IMR-90 (cell line): ENCODE measurements at regions not wholly inside any gene's neighbourhood (a gene's known extent, or its start where the extent isn't known, plus 50 kb on each side); places are given as distances from the start of the nearest gene placed in this dataset.

Source experiments
- ATAC-seq: fragments of 200-7000 bp; cut with Tn5 transposase; 2 replicates; pipeline ENCODE4 v1.9.1; 2020; ENCODE audit warnings: low read depth, mild to moderate bottlenecking, moderate library complexity
- BruUV-seq: library from RNA; stranded (reverse); fragments of 400-500 nt; replicated peaks from 2 replicates; lab custom pipeline; 2021; lab: Mats Ljungman, UMichigan
- CTCF ChIA-PET: fragments of 300-600 bp; formaldehyde crosslinking; extraction: SDS; loops from one replicate; lab custom pipeline; 2021; ENCODE audit warnings: antibody characterized with exemption; lab: Yijun Ruan, JAX
- POLR2A ChIA-PET: fragments of 300-600 bp; sonication (Branson Sonifier 250); formaldehyde crosslinking; loops from one replicate; lab custom pipeline; 2022; ENCODE audit warnings: antibody characterized with exemption; ENCODE audit not compliant: unreplicated experiment; lab: Charles Lee
- DNase-seq: peaks from one replicate; pipeline ENCODE4 v3.0.0; 2013
- H2AFZ ChIP-seq: replicated peaks from 2 replicates; pipeline ENCODE3; 2013; ENCODE audit warnings: low read length, mild to moderate bottlenecking; ENCODE audit not compliant: poor library complexity
- H2AK5ac ChIP-seq: 2 replicates; pipeline ENCODE4 v1.6.1; 2013; ENCODE audit warnings: low read depth, low read length, inconsistent platforms
- H2AK9ac ChIP-seq: replicated peaks from 2 replicates; pipeline ENCODE3; 2013; ENCODE audit warnings: mild to moderate bottlenecking, low read depth, low read length, moderate library complexity; ENCODE audit not compliant: poor library complexity
- H2BK120ac ChIP-seq: 2 replicates; pipeline ENCODE4 v1.6.1; 2013; ENCODE audit warnings: low read depth, low read length, inconsistent platforms
- H2BK15ac ChIP-seq: 3 replicates; pipeline ENCODE4 v1.6.1; 2013; ENCODE audit warnings: low read depth, low read length, inconsistent platforms
- H2BK20ac ChIP-seq: 2 replicates; pipeline ENCODE4 v1.6.1; 2013; ENCODE audit warnings: low read depth, mild to moderate bottlenecking, inconsistent platforms, low read length, moderate library complexity
- H2BK5ac ChIP-seq: 2 replicates; pipeline ENCODE4 v1.6.1; 2013; ENCODE audit warnings: mild to moderate bottlenecking, low read depth, low read length, inconsistent platforms; ENCODE audit not compliant: poor library complexity, severe bottlenecking
- H3K14ac ChIP-seq: replicated peaks from 2 replicates; pipeline ENCODE4 v1.6.1; 2013; ENCODE audit warnings: low read depth, low read length, inconsistent platforms
- H3K18ac ChIP-seq: 2 replicates; pipeline ENCODE4 v1.6.1; 2013; ENCODE audit warnings: low read depth, low read length, control low read depth
- H3K23ac ChIP-seq: 2 replicates; pipeline ENCODE4 v1.6.1; 2013; ENCODE audit warnings: low read depth, low read length, inconsistent platforms
- H3K27ac ChIP-seq: 2 replicates; pipeline ENCODE4 v1.5.1; 2013; ENCODE audit warnings: mild to moderate bottlenecking, control low read depth, low read length; ENCODE audit not compliant: insufficient read depth
- H3K27me3 ChIP-seq: 2 replicates; pipeline ENCODE4 v1.6.1; 2013; ENCODE audit warnings: low read length; ENCODE audit not compliant: control insufficient read depth, insufficient read depth
- H3K36me3 ChIP-seq: 2 replicates; pipeline ENCODE4 v1.6.1; 2013; ENCODE audit warnings: low read length, mixed read lengths; ENCODE audit not compliant: control insufficient read depth, insufficient read depth
- H3K4ac ChIP-seq: 2 replicates; pipeline ENCODE4 v1.6.1; 2013; ENCODE audit warnings: low read depth, low read length, inconsistent platforms
- H3K4me1 ChIP-seq: 2 replicates; pipeline ENCODE4 v1.6.1; 2013; ENCODE audit warnings: low read length, mixed read lengths; ENCODE audit not compliant: control insufficient read depth, insufficient read depth
- H3K4me2 ChIP-seq: 2 replicates; pipeline ENCODE4 v1.6.1; 2013; ENCODE audit warnings: low read depth, mild to moderate bottlenecking, control low read depth, low read length, moderate library complexity
- H3K4me3 ChIP-seq: 2 replicates; pipeline ENCODE4 v1.5.1; 2013; ENCODE audit warnings: low read depth, mild to moderate bottlenecking, control low read depth, low read length, moderate library complexity; ENCODE audit not compliant: insufficient read depth
- H3K56ac ChIP-seq: 2 replicates; pipeline ENCODE4 v1.6.1; 2013; ENCODE audit warnings: low read length, inconsistent platforms; ENCODE audit not compliant: insufficient read depth; ENCODE audit errors: extremely low read depth
- H3K79me1 ChIP-seq, 2 experiments: 2 replicates each; pipeline ENCODE4 v1.6.1; 2013; ENCODE audit warnings: low read length in 2 of 2, inconsistent platforms in 1 of 2, low read depth in 1 of 2
- H3K9ac ChIP-seq: 2 replicates; pipeline ENCODE4 v1.6.1; 2013; ENCODE audit warnings: low read depth, low read length, control low read depth
- H3K9me1 ChIP-seq: 2 replicates; pipeline ENCODE4 v1.6.1; 2013; ENCODE audit warnings: low read length, inconsistent platforms; ENCODE audit not compliant: insufficient read depth
- H3K9me3 ChIP-seq: 2 replicates; pipeline ENCODE4 v1.6.1; 2013; ENCODE audit warnings: low read length; ENCODE audit not compliant: control insufficient read depth, insufficient read depth
- H4K20me1 ChIP-seq: 2 replicates; pipeline ENCODE4 v1.6.1; 2013; ENCODE audit warnings: low read length, inconsistent platforms; ENCODE audit not compliant: insufficient read depth
- H4K5ac ChIP-seq: 2 replicates; pipeline ENCODE4 v1.6.1; 2013; ENCODE audit warnings: mild to moderate bottlenecking, low read depth, low read length, control low read depth
- H4K8ac ChIP-seq, 2 experiments: 2 replicates each; pipeline ENCODE4 v1.6.1; 2013; ENCODE audit warnings: low read depth in 2 of 2, low read length in 2 of 2, control low read depth in 1 of 2, inconsistent platforms in 1 of 2
- H4K91ac ChIP-seq: 2 replicates; pipeline ENCODE4 v1.6.1; 2013; ENCODE audit warnings: low read depth, low read length, inconsistent platforms; ENCODE audit not compliant: insufficient read depth
- BHLHE40 ChIP-seq: fragments of 150-350 bp; IDR thresholded peaks from 2 replicates; pipeline ENCODE4 v1.6.1; 2016; ENCODE audit warnings: mild to moderate bottlenecking, low read depth, low read length
- CHD1 ChIP-seq: IDR thresholded peaks from 2 replicates; pipeline ENCODE4 v1.6.1; 2012; ENCODE audit warnings: low read depth, low read length, improper control_type of control experiment
- FOS ChIP-seq: fragments of 150-350 bp; IDR thresholded peaks from 2 replicates; pipeline ENCODE4 v1.6.1; 2016; ENCODE audit warnings: low read depth, low read length
- NFE2L2 ChIP-seq: fragments of 150-350 bp; IDR thresholded peaks from 2 replicates; pipeline ENCODE4 v1.6.1; 2016; ENCODE audit warnings: low read depth, mild to moderate bottlenecking, low read length
- POLR2A ChIP-seq: IDR thresholded peaks from 2 replicates; pipeline ENCODE4 v1.6.1; 2012; ENCODE audit warnings: mild to moderate bottlenecking, low read depth, low read length
- RAD21 ChIP-seq: IDR thresholded peaks from 2 replicates; pipeline ENCODE4 v1.6.1; 2012; ENCODE audit warnings: low read length, improper control_type of control experiment
- RFX5 ChIP-seq: IDR thresholded peaks from 2 replicates; pipeline ENCODE4 v1.8.0; 2012; ENCODE audit warnings: low read depth, mild to moderate bottlenecking, low read length, moderate library complexity
- WGBS, 2 experiments: methylation state at CpG; one replicate each; pipeline versions ENCODE4 v1.1.5 to v1.1.7; 2013; ENCODE audit warnings: missing lambda C conversion rate in 2 of 2; ENCODE audit not compliant: insufficient read length in 1 of 2; ENCODE audit errors: extremely low coverage in 2 of 2; 5-methylcytosine and 5-hydroxymethylcytosine counted together
- dilution Hi-C: fragments of 300-500 bp; cut with HindIII; formaldehyde crosslinking; loops from one replicate; pipeline ENCODE4 v1.14.3; 2018; ENCODE audit warnings: low sequenced_read_pairs; ENCODE audit not compliant: unreplicated experiment
- in situ Hi-C: fragments of 300-500 bp; cut with MboI; formaldehyde crosslinking; loops from 3 replicates; pipeline ENCODE4 v1.14.3; 2019; ENCODE audit warnings: low sequenced_read_pairs, inconsistent platforms, mixed read lengths
- intact Hi-C: fragments of 100-400 bp; cut with micrococcal nuclease; formaldehyde crosslinking; loops from 2 replicates; pipeline ENCODE4 v1.10.0; 2022

DNA sequence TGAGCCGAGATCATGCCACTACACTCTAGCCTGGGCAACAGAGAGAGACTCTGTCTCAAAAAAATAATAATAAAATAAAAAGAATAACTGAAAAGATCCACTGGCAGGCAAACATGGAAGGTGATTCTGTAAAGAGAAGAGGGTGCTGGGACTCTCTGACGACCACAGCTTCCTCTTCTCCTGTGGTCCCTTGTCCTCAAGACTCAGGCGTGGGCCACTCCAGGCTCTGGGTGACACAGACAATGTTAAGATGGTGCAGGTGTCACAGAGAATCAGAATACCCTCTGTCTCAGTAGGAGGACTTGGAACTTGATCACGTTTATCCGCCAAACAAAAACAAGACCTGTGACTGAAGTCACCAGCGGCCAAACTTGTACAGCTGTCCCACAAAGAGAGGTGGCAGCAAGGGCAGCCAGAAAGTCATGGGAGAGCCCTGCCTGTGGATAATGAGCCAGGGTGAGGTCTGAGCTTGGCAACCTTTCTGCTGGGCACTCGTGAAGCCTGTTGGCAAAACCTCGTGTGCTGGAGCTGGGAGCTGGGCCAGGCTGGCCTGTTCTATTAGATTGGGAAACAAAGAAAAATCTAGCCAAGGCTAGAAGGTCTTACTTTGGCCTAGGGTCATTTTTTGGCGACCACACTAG is 76.4 kb upstream of the ITGA6 start:
- in situ Hi-C loops: no loop called here

More for the DNA sequence above, 76.4 kb upstream of the ITGA6 start:
- no peak overlapping the region for H3K4ac ChIP-seq
- no peak for TF ChIP-seq RAD21
- TF ChIP-seq FOS: no peak
- no peak for TF ChIP-seq RFX5
- no peak for TF ChIP-seq NFE2L2
- TF ChIP-seq BHLHE40: no peak
- no peak for TF ChIP-seq CHD1
- no peak for TF ChIP-seq POLR2A
- CTCF ChIA-PET: no interaction called here
- H3K18ac ChIP-seq: no peak overlapping the region
- no TSS peak for BruUV-seq
- H3K79me1 ChIP-seq: no peaks in the 10 kb centered on the region
- POLR2A ChIA-PET: interaction anchor here (0.6 kb wide), 1 partner anchor 21 kb away, joined by 3 read pairs; no protein-coding TSS in a partner anchor
- H4K8ac ChIP-seq: no peak overlapping the region
- H3K9me1 ChIP-seq: 0 out of 2 replicates have a peak, but pooled peaks cover 3% of the 10 kb centered on the region
- H3K36me3 ChIP-seq: no peaks in the 10 kb centered on the region
- H3K4me2 ChIP-seq: no peak overlapping the region
- H4K5ac ChIP-seq: no peak overlapping the region
- no peak overlapping the region for H3K23ac ChIP-seq
- H2BK20ac ChIP-seq: no peak overlapping the region
- no peak overlapping the region for H2AK9ac ChIP-seq
- no peak for ATAC-seq
- H3K27ac ChIP-seq: no peak overlapping the region
- dilution Hi-C loops (no loop called here), intact Hi-C loops (no loop called here)
- no peak overlapping the region for H2BK5ac ChIP-seq
- no peak overlapping the region for H2AK5ac ChIP-seq
- H3K9me3 ChIP-seq: peaks cover 5% of the 10 kb centered on the region; the same call in 1 of the 2 replicates
- H3K4me3 ChIP-seq: no peak overlapping the region
- H3K14ac ChIP-seq: no peak overlapping the region
- no peak overlapping the region for H3K9ac ChIP-seq
- DNase-seq: no peak
- peaks cover 2% of the 10 kb centered on the region for H3K27me3 ChIP-seq
- H2AFZ ChIP-seq: no peak overlapping the region
- H3K4me1 ChIP-seq: no peaks in the 10 kb centered on the region
- no peak overlapping the region for H4K91ac ChIP-seq
- H2BK120ac ChIP-seq: no peak overlapping the region
- H4K20me1 ChIP-seq: no peaks in the 10 kb centered on the region
- 50% methylated on average over 4 of the region's 9 CpGs; no CpG with 5 or more reads in 1 of the 2 experiments for WGBS, 2 experiments
- no peak overlapping the region for H3K56ac ChIP-seq
- no peak overlapping the region for H2BK15ac ChIP-seq
